Stimulated activated CD8-positive, alpha-beta memory T cell treated with anti-CD3 and anti-CD28 coated beads, Interleukin-12 subunit alpha, Interleukin-12 subunit beta, amount 100 ng/mL, for 4 hours (primary cell): ENCODE measurements at regions not wholly inside any gene's neighbourhood (a gene's known extent, or its start where the extent isn't known, plus 50 kb on each side); places are given as distances from the start of the nearest gene placed in this dataset.
"Not testable (repeated sequence)": the region's sequence is repeated elsewhere in the genome, so short reads cannot be mapped to it uniquely, and the experiment has no call there.

Experiments used
- DNase-seq: peaks from one replicate; pipeline ENCODE4 v3.0.0-alpha.2; 2020; ENCODE audit warnings: low read depth

GRCh38 chr7:69336976-69337375 is 261.3 kb upstream of the AUTS2 start:
- DNase-seq = no peak

GRCh38 chr7:69338144-69338543 is 260.1 kb upstream of the AUTS2 start:
- DNase-seq = no peak

- no peak for DNase-seq
Measured at GRCh38 chr7:69341288-69341687, 257.0 kb upstream of the AUTS2 start.

GRCh38 chr7:69342154-69342884 is 256.0 kb upstream of the AUTS2 start:
- no peak for DNase-seq

- DNase-seq = no peak
Measured at GRCh38 chr7:69349291-69349690, 249.0 kb upstream of the AUTS2 start.

- DNase-seq = no peak
Measured at GRCh38 chr7:69358163-69358821, 240.0 kb upstream of the AUTS2 start.

- no peak for DNase-seq
Measured at GRCh38 chr7:69359003-69359700, 239.1 kb upstream of the AUTS2 start.

GRCh38 chr7:69360913-69361312 is 237.4 kb upstream of the AUTS2 start:
- no peak for DNase-seq

- no peak for DNase-seq
Measured at GRCh38 chr7:69363136-69363535, 235.1 kb upstream of the AUTS2 start.

GRCh38 chr7:69364813-69365643 is 233.2 kb upstream of the AUTS2 start:
- no peak for DNase-seq

GRCh38 chr7:69365651-69366192 is 232.6 kb upstream of the AUTS2 start:
- no peak for DNase-seq

GRCh38 chr7:69367780-69368179 is 230.5 kb upstream of the AUTS2 start:
- no peak for DNase-seq

GRCh38 chr7:69373171-69374043 is 224.9 kb upstream of the AUTS2 start:
- DNase-seq = no peak

- no peak for DNase-seq
Measured at GRCh38 chr7:69374044-69374425, 224.2 kb upstream of the AUTS2 start.

- no peak for DNase-seq
Measured at GRCh38 chr7:69377191-69377590, 221.1 kb upstream of the AUTS2 start.

- DNase-seq = no peak
Measured at GRCh38 chr7:69388452-69389137, 209.7 kb upstream of the AUTS2 start.

- no peak for DNase-seq
Measured at GRCh38 chr7:69389216-69389615, 209.1 kb upstream of the AUTS2 start.

- DNase-seq = not testable (repeated sequence)
Measured at GRCh38 chr7:69393912-69394311, 204.4 kb upstream of the AUTS2 start.

- DNase-seq = no peak
Measured at GRCh38 chr7:69395061-69395714, 203.1 kb upstream of the AUTS2 start.

- no peak for DNase-seq
Measured at GRCh38 chr7:69398986-69399385, 199.3 kb upstream of the AUTS2 start.
